Nephron progenitor cell (in vitro differentiated cells): ENCODE measurements at regions not wholly inside any gene's neighbourhood (a gene's known extent, or its start where the extent isn't known, plus 50 kb on each side); places are given as distances from the start of the nearest gene placed in this dataset.
A peak's percentile ranks its signal among the peaks of the same experiment; 100 is the strongest.

ENCODE experiments used
- DNase-seq: peaks from one replicate; pipeline ENCODE4 v3.0.0; 2021
- H3K27ac Mint-ChIP-seq: 2 replicates; pipeline ENCODE4 v1.8.0; 2021; ENCODE audit warnings: mild to moderate bottlenecking, moderate library complexity, mixed read lengths
- H3K27me3 Mint-ChIP-seq: 2 replicates; pipeline ENCODE4 v1.8.0; 2021; ENCODE audit warnings: mild to moderate bottlenecking, low read depth, mixed read lengths; ENCODE audit not compliant: poor library complexity
- H3K36me3 Mint-ChIP-seq: 2 replicates; pipeline ENCODE4 v1.8.0; 2021; ENCODE audit warnings: low read depth, mixed read lengths
- H3K4me1 Mint-ChIP-seq: 2 replicates; pipeline ENCODE4 v1.8.0; 2021; ENCODE audit warnings: mixed read lengths
- H3K4me3 Mint-ChIP-seq: 2 replicates; pipeline ENCODE4 v1.8.0; 2021; ENCODE audit warnings: mild to moderate bottlenecking, moderate library complexity, mixed read lengths
- H3K9me3 Mint-ChIP-seq: 2 replicates; pipeline ENCODE4 v1.8.0; 2021; ENCODE audit warnings: mild to moderate bottlenecking, moderate library complexity, mixed read lengths
- TF ChIP-seq, protein P1 (sequence below): fragments of 200-600 bp; sonication (generic); IDR thresholded peaks from 2 replicates; pipeline ENCODE4 v1.5.0; 2021; ENCODE audit warnings: antibody characterized with exemption

DNA sequence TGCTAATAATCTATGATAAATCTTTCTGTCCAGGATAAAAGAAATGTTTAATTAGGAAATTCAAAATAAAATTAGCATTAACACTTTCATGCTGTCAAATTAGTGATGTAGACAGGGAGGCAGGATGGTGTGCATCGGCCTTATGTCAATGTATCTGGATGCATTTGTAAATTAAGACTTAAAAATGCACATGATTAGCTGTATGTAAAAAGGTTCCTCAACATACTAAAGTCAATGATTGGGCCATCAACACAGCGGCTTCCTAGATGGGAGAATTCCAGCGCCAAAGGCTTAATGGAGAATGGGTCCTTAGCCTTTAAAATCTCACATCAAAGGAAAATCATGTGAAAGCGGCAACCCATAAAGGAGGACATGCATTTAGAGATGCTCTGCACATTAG, 77.5 kb upstream of the ZEB2 start:
- H3K27ac Mint-ChIP-seq, result no peak overlapping the region
- H3K4me3 Mint-ChIP-seq, result no peak overlapping the region

DNA sequence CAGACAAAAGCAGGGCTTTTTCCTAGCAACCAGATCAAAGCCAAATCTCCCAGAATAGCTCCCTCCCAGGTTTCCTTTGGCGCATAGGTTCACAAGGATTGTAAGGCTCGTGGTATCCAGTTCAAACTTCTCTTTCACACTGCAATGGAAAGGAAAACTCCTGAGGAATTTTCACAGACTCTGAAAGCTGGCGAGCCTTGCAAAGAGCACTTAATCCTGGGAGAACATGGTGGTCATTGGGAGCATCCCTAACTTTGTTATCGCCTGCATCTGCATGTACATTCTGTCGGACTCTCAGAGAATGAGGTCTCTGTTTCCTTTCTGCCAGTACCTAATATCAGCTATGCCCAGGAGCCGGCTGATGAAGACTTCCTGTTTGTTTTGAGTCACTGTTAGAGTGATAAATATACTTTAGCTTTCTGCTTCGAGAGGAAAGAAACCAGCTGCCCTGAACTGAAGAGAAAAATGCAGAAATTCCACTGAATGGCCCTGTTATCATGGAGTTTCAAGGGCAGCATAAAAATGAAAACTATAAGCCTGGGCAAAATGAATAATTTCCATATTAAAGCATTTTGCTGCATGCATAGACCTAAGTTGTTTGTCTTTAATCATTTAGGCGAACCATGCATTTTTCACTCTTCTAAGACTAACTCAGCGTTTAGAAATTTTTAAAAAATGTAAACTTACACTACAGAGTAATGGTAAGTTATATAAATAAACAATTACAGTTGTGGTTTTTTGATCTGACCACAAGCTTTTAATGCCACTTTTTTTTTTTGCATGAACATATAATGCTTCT, 76.4 kb upstream of the ZEB2 start:
- no peak for DNase-seq
- Mint-ChIP-seq H3K9me3 (peaks cover 11% of the 10 kb centered on the region), H3K27me3 (no peaks in the 10 kb centered on the region), H3K4me1 (peaks cover 19% of the 10 kb centered on the region), H3K4me3 (peak overlapping the region; percentile 16), H3K36me3 (peaks cover 5% of the 10 kb centered on the region), H3K27ac (peak overlapping the region; percentile 46)
- TF ChIP-seq, protein P1, sequence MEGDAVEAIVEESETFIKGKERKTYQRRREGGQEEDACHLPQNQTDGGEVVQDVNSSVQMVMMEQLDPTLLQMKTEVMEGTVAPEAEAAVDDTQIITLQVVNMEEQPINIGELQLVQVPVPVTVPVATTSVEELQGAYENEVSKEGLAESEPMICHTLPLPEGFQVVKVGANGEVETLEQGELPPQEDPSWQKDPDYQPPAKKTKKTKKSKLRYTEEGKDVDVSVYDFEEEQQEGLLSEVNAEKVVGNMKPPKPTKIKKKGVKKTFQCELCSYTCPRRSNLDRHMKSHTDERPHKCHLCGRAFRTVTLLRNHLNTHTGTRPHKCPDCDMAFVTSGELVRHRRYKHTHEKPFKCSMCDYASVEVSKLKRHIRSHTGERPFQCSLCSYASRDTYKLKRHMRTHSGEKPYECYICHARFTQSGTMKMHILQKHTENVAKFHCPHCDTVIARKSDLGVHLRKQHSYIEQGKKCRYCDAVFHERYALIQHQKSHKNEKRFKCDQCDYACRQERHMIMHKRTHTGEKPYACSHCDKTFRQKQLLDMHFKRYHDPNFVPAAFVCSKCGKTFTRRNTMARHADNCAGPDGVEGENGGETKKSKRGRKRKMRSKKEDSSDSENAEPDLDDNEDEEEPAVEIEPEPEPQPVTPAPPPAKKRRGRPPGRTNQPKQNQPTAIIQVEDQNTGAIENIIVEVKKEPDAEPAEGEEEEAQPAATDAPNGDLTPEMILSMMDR, result no peak

More for the DNA sequence above, 77.5 kb upstream of the ZEB2 start:
- Mint-ChIP-seq H3K27me3 (no peaks in the 10 kb centered on the region), H3K4me1 (peaks cover 19% of the 10 kb centered on the region), H3K36me3 (peaks cover 5% of the 10 kb centered on the region), H3K9me3 (peaks cover 11% of the 10 kb centered on the region)
- DNase-seq, result no peak
- TF ChIP-seq, protein P1, result no peak

DNA sequence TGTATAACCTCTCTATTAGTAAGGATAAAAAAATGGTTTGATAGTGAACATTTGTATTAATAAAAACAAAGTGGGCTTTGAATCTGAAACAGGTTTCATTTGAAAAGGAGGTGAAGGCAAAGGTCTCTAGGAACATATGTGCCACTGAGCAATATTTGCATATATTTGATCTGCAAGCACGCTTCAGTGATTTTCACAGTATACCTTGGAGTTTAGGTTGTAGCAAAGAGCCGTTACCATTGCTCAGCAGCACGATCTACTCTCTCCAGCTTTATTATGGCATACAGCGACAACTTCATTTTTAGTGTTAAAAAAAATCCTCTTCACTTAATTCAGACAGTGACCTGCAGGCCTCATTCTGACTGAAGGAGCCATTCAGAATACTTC, 75.8 kb upstream of the ZEB2 start:
- peaks cover 19% of the 10 kb centered on the region for H3K4me1 Mint-ChIP-seq

DNA sequence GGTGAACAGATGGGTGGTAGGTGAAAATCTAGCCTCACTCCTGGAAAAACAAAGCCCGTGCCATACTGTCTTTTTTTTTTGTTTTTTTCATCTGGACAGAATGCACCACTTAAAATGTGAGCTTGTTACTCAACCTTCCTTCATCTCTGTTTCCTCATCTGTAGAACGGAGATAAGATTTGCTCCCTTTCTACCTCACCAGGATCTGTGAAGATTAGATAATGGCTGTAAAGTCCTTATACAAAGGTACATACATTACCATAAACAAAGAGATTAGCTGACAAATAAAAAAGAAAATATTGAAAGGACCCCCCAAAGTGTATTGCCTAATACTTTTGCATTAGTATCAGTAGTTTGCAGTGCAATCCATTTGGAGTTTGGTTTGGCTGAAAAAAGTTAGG, 75.4 kb upstream of the ZEB2 start:
- Mint-ChIP-seq H3K36me3 (peaks cover 5% of the 10 kb centered on the region), H3K4me3 (no peak overlapping the region), H3K9me3 (peaks cover 11% of the 10 kb centered on the region), H3K27me3 (no peaks in the 10 kb centered on the region), H3K27ac (no peak overlapping the region), H3K4me1 (peaks cover 19% of the 10 kb centered on the region)
- DNase-seq, result no peak
- TF ChIP-seq, protein P1, result no peak

More for the DNA sequence above, 75.8 kb upstream of the ZEB2 start:
- DNase-seq, result no peak
- Mint-ChIP-seq H3K27ac (peak overlapping the region; percentile 46), H3K9me3 (peaks cover 11% of the 10 kb centered on the region), H3K36me3 (peaks cover 5% of the 10 kb centered on the region), H3K27me3 (no peaks in the 10 kb centered on the region), H3K4me3 (peak overlapping the region; percentile 16)
- TF ChIP-seq, protein P1, result no peak

DNA sequence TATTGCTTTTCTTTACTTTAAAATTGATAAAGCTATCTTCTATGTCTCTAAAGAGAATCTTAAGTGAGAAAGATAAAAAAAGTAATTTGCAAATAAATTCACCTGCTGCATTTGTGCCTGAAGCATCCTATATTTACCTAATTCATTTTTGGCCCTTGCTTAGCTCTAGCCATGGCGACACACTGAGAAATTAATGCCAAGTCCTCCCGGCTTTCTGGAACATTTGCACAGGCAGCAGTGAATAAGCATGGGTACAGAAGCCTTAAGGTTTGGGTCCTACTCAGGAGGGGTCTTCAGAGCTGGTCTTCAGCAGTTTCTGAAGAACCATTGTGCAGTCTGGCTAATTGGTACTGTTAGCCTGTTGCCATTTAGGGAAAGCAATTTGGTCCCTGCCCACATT, 73.9 kb upstream of the ZEB2 start:
- Mint-ChIP-seq H3K27ac (no peak overlapping the region), H3K9me3 (peaks cover 7% of the 10 kb centered on the region), H3K4me3 (no peak overlapping the region), H3K36me3 (peaks cover 5% of the 10 kb centered on the region), H3K27me3 (no peaks in the 10 kb centered on the region), H3K4me1 (peaks cover 19% of the 10 kb centered on the region)
- TF ChIP-seq, protein P1, result no peak
- DNase-seq, result no peak
